ENCODE measurements at regions not wholly inside any gene's neighbourhood (a gene's known extent, or its start where the extent isn't known, plus 50 kb on each side); places are given as distances from the start of the nearest gene placed in this dataset.
"Not testable (repeated sequence)": the region's sequence is repeated elsewhere in the genome, so short reads cannot be mapped to it uniquely, and the experiment has no call there.

- H3K27me3 Mint-ChIP-seq (ENCODE audit: unreplicated experiment): peaks cover 15% of the 10 kb centered on the region
- not testable (repeated sequence) for DNase-seq (ENCODE audit: low spot score); H3K27ac Mint-ChIP-seq (ENCODE audit: unreplicated experiment); H3K4me1 Mint-ChIP-seq (ENCODE audit: unreplicated experiment); H3K4me3 Mint-ChIP-seq (ENCODE audit: unreplicated experiment); H3K9me3 Mint-ChIP-seq (ENCODE audit: unreplicated experiment); H3K36me3 Mint-ChIP-seq (ENCODE audit: low read depth, unreplicated experiment)
Measured at GRCh38 chr10:42233461-42234206, 404.7 kb downstream of the ZNF33B start.

GRCh38 chr10:42232955-42233354 is 405.4 kb downstream of the ZNF33B start:
- not testable (repeated sequence) for H3K9me3 Mint-ChIP-seq (ENCODE audit: unreplicated experiment); H3K4me1 Mint-ChIP-seq (ENCODE audit: unreplicated experiment); DNase-seq (ENCODE audit: low spot score); H3K4me3 Mint-ChIP-seq (ENCODE audit: unreplicated experiment); H3K36me3 Mint-ChIP-seq (ENCODE audit: low read depth, unreplicated experiment)
- peak overlapping the region; percentile 18 for H3K27ac Mint-ChIP-seq (ENCODE audit: unreplicated experiment)
- H3K27me3 Mint-ChIP-seq (ENCODE audit: unreplicated experiment): peaks cover 17% of the 10 kb centered on the region

- not testable (repeated sequence) for H3K36me3 Mint-ChIP-seq (ENCODE audit: low read depth, unreplicated experiment); H3K27ac Mint-ChIP-seq (ENCODE audit: unreplicated experiment); H3K4me3 Mint-ChIP-seq (ENCODE audit: unreplicated experiment); DNase-seq (ENCODE audit: low spot score); H3K4me1 Mint-ChIP-seq (ENCODE audit: unreplicated experiment)
- H3K9me3 Mint-ChIP-seq (ENCODE audit: unreplicated experiment): peaks cover 27% of the 10 kb centered on the region
- H3K27me3 Mint-ChIP-seq (ENCODE audit: unreplicated experiment): peaks cover 16% of the 10 kb centered on the region
Measured at GRCh38 chr10:42230812-42231211, 407.6 kb downstream of the ZNF33B start.

DNA sequence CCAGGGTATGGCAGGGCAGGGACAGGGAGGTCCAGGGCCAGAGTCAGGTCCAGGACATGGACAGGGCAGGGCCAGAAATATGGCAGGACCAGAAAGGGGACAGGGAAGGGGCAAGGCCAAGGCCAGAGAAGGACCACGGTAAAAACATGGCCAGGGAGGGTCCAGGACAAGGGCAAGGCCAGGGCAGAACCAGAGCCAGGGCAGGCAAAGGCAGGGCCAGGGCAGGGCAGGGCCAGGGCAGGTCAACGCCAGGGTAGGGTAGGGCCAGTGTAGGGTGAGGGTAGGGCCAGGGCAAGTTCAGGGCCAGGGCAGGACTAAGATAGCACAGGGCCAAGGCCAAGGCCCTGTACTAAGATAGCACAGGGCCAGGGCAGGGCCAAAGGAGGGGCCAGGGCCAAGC is 408.3 kb downstream of the ZNF33B start:
- H3K9me3 Mint-ChIP-seq (ENCODE audit: unreplicated experiment): peaks cover 27% of the 10 kb centered on the region
- not testable (repeated sequence) for H3K27ac Mint-ChIP-seq (ENCODE audit: unreplicated experiment); DNase-seq (ENCODE audit: low spot score); H3K4me1 Mint-ChIP-seq (ENCODE audit: unreplicated experiment); H3K36me3 Mint-ChIP-seq (ENCODE audit: low read depth, unreplicated experiment); H3K4me3 Mint-ChIP-seq (ENCODE audit: unreplicated experiment)
- peaks cover 14% of the 10 kb centered on the region for H3K27me3 Mint-ChIP-seq (ENCODE audit: unreplicated experiment)

- H3K27me3 Mint-ChIP-seq (ENCODE audit: unreplicated experiment); H3K27ac Mint-ChIP-seq (ENCODE audit: unreplicated experiment); H3K4me1 Mint-ChIP-seq (ENCODE audit: unreplicated experiment); H3K4me3 Mint-ChIP-seq (ENCODE audit: unreplicated experiment); DNase-seq (ENCODE audit: low spot score); H3K36me3 Mint-ChIP-seq (ENCODE audit: low read depth, unreplicated experiment): not testable (repeated sequence)
- peaks cover 27% of the 10 kb centered on the region for H3K9me3 Mint-ChIP-seq (ENCODE audit: unreplicated experiment)
Measured at GRCh38 chr10:42227859-42228258, 410.5 kb downstream of the ZNF33B start.

DNA sequence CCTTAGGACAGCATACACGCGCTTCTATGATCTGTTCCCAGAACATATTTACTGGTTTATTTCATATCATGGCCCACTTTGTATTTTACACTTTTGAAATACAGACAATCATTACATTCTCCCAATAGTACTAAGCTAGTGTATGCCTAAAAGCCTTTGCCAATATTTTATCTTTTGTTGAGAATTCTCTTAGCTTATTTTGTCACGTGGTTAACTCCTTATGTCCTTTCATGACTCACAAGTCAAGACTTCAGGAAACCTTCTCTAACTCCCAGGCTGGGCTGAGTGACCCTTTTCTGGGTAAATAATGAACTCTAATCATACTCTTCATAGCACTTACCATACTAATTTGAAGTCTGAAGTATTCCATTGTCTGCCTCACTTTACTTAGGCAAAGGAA is 444.8 kb downstream of the ZNF33B start:
- not testable (repeated sequence) for DNase-seq (ENCODE audit: low spot score); H3K36me3 Mint-ChIP-seq (ENCODE audit: low read depth, unreplicated experiment); H3K4me1 Mint-ChIP-seq (ENCODE audit: unreplicated experiment); H3K27ac Mint-ChIP-seq (ENCODE audit: unreplicated experiment); H3K4me3 Mint-ChIP-seq (ENCODE audit: unreplicated experiment); H3K27me3 Mint-ChIP-seq (ENCODE audit: unreplicated experiment)
- H3K9me3 Mint-ChIP-seq (ENCODE audit: unreplicated experiment): peaks cover 19% of the 10 kb centered on the region

DNA sequence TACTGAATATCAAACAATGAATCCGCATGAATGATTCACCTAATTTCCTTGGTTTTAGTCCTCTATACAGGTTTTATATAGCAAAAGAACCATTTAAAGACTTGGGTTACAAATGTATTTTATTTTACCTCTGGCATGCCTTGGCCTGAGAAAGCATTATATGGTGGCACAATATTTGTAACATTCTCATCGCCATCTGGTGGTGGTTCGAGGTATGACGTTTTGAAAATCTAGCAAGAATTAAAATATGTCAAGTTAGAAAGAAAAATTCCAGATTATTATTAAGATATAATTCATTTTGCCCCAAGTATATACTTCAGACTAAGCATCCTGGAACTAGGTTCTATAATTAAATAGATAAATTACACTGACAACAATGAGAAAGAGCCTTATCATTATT is 445.9 kb downstream of the ZNF33B start:
- not testable (repeated sequence) for H3K27ac Mint-ChIP-seq (ENCODE audit: unreplicated experiment); H3K4me1 Mint-ChIP-seq (ENCODE audit: unreplicated experiment); H3K27me3 Mint-ChIP-seq (ENCODE audit: unreplicated experiment); H3K36me3 Mint-ChIP-seq (ENCODE audit: low read depth, unreplicated experiment); H3K4me3 Mint-ChIP-seq (ENCODE audit: unreplicated experiment)
- TF ChIP-seq, protein P1, sequence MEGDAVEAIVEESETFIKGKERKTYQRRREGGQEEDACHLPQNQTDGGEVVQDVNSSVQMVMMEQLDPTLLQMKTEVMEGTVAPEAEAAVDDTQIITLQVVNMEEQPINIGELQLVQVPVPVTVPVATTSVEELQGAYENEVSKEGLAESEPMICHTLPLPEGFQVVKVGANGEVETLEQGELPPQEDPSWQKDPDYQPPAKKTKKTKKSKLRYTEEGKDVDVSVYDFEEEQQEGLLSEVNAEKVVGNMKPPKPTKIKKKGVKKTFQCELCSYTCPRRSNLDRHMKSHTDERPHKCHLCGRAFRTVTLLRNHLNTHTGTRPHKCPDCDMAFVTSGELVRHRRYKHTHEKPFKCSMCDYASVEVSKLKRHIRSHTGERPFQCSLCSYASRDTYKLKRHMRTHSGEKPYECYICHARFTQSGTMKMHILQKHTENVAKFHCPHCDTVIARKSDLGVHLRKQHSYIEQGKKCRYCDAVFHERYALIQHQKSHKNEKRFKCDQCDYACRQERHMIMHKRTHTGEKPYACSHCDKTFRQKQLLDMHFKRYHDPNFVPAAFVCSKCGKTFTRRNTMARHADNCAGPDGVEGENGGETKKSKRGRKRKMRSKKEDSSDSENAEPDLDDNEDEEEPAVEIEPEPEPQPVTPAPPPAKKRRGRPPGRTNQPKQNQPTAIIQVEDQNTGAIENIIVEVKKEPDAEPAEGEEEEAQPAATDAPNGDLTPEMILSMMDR (IDR thresholded peaks at IDR 0.05; ENCODE audit: unreplicated experiment): peak; percentile 76
- DNase-seq (ENCODE audit: low spot score): peak; percentile 26
- peaks cover 19% of the 10 kb centered on the region for H3K9me3 Mint-ChIP-seq (ENCODE audit: unreplicated experiment)

DNA sequence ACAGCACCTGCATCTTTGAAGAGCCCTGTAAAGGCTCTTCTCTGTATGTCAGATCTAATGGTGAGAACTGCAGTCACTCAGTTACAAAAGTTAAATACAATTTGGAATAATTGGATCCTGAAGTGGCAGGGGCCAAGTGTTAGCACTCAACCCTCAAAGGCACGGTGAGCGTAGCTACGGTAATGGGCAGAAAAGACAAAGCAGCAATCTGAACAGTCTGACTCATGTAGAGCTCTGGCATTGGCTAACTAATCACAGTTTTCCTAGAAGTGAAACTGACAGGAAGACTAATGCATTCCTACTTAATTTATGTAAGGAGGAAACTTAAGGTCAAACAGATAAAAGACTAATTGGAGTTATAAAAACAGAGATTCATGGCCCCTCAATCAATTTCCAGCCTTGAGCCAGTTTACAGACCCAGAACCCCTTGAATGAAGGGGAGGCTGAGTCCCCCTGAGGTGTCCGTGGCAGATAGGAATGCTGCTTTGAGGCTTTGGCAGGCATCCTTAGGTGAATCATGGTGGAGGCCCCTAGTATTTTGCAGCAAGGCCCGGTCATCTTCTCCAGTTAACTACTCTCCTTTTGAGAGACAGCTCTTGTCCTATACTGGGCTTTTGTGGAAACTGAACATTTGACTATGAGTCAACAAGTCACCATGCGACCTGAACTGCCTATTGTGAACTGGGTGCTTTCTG is 450.7 kb downstream of the ZNF33B start:
- not testable (repeated sequence) for H3K9me3 Mint-ChIP-seq (ENCODE audit: unreplicated experiment); H3K27me3 Mint-ChIP-seq (ENCODE audit: unreplicated experiment); H3K27ac Mint-ChIP-seq (ENCODE audit: unreplicated experiment); H3K36me3 Mint-ChIP-seq (ENCODE audit: low read depth, unreplicated experiment); DNase-seq (ENCODE audit: low spot score); H3K4me3 Mint-ChIP-seq (ENCODE audit: unreplicated experiment); H3K4me1 Mint-ChIP-seq (ENCODE audit: unreplicated experiment)

- H3K36me3 Mint-ChIP-seq (ENCODE audit: low read depth, unreplicated experiment); H3K27ac Mint-ChIP-seq (ENCODE audit: unreplicated experiment); H3K4me1 Mint-ChIP-seq (ENCODE audit: unreplicated experiment); DNase-seq (ENCODE audit: low spot score); H3K4me3 Mint-ChIP-seq (ENCODE audit: unreplicated experiment); H3K27me3 Mint-ChIP-seq (ENCODE audit: unreplicated experiment): not testable (repeated sequence)
- H3K9me3 Mint-ChIP-seq (ENCODE audit: unreplicated experiment): peaks cover 21% of the 10 kb centered on the region
Measured at GRCh38 chr10:42177793-42178689, 460.3 kb downstream of the ZNF33B start.

Data from endothelial cell (in vitro differentiated cells).